Transverse colon (tissue), 3 donors: ENCODE measurements at regions not wholly inside any gene's neighbourhood (a gene's known extent, or its start where the extent isn't known, plus 50 kb on each side); places are given as distances from the start of the nearest gene placed in this dataset.

Source experiments
- POLR2A ChIP-seq: fragments of 450-650 bp; IDR thresholded peaks from one replicate; pipeline ENCODE4 v1.6.1; 2016; ENCODE audit warnings: antibody characterized with exemption, mild to moderate bottlenecking, moderate library complexity
- TF ChIP-seq, protein P1 (sequence below), 5 experiments: fragments of 200-600 bp in 3 of 5; fragments of 450-650 bp in 2 of 5; sonication (generic) in 3 of 5; IDR thresholded peaks; 1 replicate in 2 of 5; 2 replicates in 3 of 5; pipeline ENCODE4 v1.5.1; 2016 to 2017; ENCODE audit warnings: antibody characterized with exemption in 5 of 5, inconsistent platforms in 3 of 5, mild to moderate bottlenecking in 2 of 5, moderate library complexity in 1 of 5

DNA sequence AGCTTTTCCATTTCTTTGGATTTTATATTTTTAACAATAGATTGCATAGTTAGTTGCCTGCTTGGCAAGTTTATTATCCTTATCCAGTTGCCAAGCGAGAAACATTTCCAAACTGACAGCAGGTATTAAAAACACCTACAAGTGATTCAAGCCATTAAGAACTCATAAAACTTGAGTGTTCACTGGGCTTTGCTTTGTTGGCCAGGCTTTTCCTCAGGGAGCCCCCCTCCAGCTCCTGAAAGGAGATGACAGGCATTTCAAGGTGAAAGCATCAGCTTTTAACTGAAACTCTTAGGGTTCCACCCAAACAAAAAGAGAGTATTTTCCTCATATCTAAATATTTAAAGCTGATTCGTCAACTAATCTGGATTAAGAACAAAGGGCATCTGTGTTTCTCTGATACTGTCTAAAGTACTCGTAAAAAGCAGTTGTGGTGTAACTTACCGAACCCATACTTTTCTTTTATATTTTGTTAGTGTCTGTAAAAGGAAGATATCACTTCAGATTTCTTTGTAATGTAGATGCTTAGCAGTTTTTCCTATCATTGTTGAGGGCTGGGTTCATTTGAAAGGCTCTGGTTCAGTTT, 363.4 kb downstream of the OTOL1 start:
- TF ChIP-seq, protein P1, sequence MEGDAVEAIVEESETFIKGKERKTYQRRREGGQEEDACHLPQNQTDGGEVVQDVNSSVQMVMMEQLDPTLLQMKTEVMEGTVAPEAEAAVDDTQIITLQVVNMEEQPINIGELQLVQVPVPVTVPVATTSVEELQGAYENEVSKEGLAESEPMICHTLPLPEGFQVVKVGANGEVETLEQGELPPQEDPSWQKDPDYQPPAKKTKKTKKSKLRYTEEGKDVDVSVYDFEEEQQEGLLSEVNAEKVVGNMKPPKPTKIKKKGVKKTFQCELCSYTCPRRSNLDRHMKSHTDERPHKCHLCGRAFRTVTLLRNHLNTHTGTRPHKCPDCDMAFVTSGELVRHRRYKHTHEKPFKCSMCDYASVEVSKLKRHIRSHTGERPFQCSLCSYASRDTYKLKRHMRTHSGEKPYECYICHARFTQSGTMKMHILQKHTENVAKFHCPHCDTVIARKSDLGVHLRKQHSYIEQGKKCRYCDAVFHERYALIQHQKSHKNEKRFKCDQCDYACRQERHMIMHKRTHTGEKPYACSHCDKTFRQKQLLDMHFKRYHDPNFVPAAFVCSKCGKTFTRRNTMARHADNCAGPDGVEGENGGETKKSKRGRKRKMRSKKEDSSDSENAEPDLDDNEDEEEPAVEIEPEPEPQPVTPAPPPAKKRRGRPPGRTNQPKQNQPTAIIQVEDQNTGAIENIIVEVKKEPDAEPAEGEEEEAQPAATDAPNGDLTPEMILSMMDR (IDR thresholded peaks at IDR 0.05), result no peak
- no peak for TF ChIP-seq POLR2A
